ENCODE measurements at regions not wholly inside any gene's neighbourhood (a gene's known extent, or its start where the extent isn't known, plus 50 kb on each side); places are given as distances from the start of the nearest gene placed in this dataset.

GRCh38 chr13:111517641-111518010, 197.2 kb downstream of the TEX29 start:
- ATAC-seq (peak; percentile 35), DNase-seq (ENCODE audit: low spot score) (no peak)
- ChIA-PET CTCF (interaction anchor here (0.6 to 1.4 kb wide), 4 partner anchors 12 to 43 kb away, joined by 3 to 10 read pairs (median 4); no protein-coding TSS in a partner anchor), POLR2A (no interaction called here)
- no peaks in the 10 kb centered on the region for H3K27me3 Mint-ChIP-seq (ENCODE audit: low read depth)
- no peaks in the 10 kb centered on the region for H3K9me3 Mint-ChIP-seq
- H3K4me1 Mint-ChIP-seq = peaks cover 3% of the 10 kb centered on the region; the same call in 1 of the 2 replicates
- TF ChIP-seq, protein P1, sequence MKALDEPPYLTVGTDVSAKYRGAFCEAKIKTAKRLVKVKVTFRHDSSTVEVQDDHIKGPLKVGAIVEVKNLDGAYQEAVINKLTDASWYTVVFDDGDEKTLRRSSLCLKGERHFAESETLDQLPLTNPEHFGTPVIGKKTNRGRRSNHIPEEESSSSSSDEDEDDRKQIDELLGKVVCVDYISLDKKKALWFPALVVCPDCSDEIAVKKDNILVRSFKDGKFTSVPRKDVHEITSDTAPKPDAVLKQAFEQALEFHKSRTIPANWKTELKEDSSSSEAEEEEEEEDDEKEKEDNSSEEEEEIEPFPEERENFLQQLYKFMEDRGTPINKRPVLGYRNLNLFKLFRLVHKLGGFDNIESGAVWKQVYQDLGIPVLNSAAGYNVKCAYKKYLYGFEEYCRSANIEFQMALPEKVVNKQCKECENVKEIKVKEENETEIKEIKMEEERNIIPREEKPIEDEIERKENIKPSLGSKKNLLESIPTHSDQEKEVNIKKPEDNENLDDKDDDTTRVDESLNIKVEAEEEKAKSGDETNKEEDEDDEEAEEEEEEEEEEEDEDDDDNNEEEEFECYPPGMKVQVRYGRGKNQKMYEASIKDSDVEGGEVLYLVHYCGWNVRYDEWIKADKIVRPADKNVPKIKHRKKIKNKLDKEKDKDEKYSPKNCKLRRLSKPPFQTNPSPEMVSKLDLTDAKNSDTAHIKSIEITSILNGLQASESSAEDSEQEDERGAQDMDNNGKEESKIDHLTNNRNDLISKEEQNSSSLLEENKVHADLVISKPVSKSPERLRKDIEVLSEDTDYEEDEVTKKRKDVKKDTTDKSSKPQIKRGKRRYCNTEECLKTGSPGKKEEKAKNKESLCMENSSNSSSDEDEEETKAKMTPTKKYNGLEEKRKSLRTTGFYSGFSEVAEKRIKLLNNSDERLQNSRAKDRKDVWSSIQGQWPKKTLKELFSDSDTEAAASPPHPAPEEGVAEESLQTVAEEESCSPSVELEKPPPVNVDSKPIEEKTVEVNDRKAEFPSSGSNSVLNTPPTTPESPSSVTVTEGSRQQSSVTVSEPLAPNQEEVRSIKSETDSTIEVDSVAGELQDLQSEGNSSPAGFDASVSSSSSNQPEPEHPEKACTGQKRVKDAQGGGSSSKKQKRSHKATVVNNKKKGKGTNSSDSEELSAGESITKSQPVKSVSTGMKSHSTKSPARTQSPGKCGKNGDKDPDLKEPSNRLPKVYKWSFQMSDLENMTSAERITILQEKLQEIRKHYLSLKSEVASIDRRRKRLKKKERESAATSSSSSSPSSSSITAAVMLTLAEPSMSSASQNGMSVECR (CRISPR knock-in tag; IDR thresholded peaks at IDR 0.05; ENCODE audit: borderline replicate concordance) = no peak
- TF ChIP-seq GRHL2 (CRISPR knock-in tag; IDR thresholded peaks at IDR 0.05; ENCODE audit: insufficient replicate concordance, severe bottlenecking) (no peak), OVOL2 (CRISPR knock-in tag; IDR thresholded peaks at IDR 0.05; ENCODE audit: borderline replicate concordance) (no peak), ZNF425 (CRISPR knock-in tag; conservative IDR thresholded peaks at IDR 0.05) (no peak), HMGA2 (CRISPR knock-in tag; IDR thresholded peaks at IDR 0.05) (no peak), ZNF263 (CRISPR knock-in tag; IDR thresholded peaks at IDR 0.05; ENCODE audit: low read depth) (no peak), JAZF1 (CRISPR knock-in tag; IDR thresholded peaks at IDR 0.05) (no peak), FOXJ3 (CRISPR knock-in tag; IDR thresholded peaks at IDR 0.05; ENCODE audit: borderline replicate concordance) (no peak), ZBTB21 (CRISPR knock-in tag; IDR thresholded peaks at IDR 0.05; ENCODE audit: borderline replicate concordance) (no peak), ZNF512 (CRISPR knock-in tag; IDR thresholded peaks at IDR 0.05; ENCODE audit: borderline replicate concordance) (no peak), PRRX2 (CRISPR knock-in tag; IDR thresholded peaks at IDR 0.05) (no peak), ZNF219 (CRISPR knock-in tag; IDR thresholded peaks at IDR 0.05; ENCODE audit: borderline replicate concordance) (no peak), EMX1 (CRISPR knock-in tag; IDR thresholded peaks at IDR 0.05) (no peak), TCF7 (CRISPR knock-in tag; IDR thresholded peaks at IDR 0.05; ENCODE audit: low read depth) (no peak), HMGXB4 (CRISPR knock-in tag; IDR thresholded peaks at IDR 0.05) (no peak), RORB (CRISPR knock-in tag; IDR thresholded peaks at IDR 0.05) (no peak)
- TF ChIP-seq, protein P2, sequence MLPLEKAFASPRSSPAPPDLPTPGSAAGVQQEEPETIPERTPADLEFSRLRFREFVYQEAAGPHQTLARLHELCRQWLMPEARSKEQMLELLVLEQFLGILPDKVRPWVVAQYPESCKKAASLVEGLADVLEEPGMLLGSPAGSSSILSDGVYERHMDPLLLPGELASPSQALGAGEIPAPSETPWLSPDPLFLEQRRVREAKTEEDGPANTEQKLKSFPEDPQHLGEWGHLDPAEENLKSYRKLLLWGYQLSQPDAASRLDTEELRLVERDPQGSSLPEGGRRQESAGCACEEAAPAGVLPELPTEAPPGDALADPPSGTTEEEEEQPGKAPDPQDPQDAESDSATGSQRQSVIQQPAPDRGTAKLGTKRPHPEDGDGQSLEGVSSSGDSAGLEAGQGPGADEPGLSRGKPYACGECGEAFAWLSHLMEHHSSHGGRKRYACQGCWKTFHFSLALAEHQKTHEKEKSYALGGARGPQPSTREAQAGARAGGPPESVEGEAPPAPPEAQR (CRISPR knock-in tag; IDR thresholded peaks at IDR 0.05) = no peak
- TF ChIP-seq, protein P3, sequence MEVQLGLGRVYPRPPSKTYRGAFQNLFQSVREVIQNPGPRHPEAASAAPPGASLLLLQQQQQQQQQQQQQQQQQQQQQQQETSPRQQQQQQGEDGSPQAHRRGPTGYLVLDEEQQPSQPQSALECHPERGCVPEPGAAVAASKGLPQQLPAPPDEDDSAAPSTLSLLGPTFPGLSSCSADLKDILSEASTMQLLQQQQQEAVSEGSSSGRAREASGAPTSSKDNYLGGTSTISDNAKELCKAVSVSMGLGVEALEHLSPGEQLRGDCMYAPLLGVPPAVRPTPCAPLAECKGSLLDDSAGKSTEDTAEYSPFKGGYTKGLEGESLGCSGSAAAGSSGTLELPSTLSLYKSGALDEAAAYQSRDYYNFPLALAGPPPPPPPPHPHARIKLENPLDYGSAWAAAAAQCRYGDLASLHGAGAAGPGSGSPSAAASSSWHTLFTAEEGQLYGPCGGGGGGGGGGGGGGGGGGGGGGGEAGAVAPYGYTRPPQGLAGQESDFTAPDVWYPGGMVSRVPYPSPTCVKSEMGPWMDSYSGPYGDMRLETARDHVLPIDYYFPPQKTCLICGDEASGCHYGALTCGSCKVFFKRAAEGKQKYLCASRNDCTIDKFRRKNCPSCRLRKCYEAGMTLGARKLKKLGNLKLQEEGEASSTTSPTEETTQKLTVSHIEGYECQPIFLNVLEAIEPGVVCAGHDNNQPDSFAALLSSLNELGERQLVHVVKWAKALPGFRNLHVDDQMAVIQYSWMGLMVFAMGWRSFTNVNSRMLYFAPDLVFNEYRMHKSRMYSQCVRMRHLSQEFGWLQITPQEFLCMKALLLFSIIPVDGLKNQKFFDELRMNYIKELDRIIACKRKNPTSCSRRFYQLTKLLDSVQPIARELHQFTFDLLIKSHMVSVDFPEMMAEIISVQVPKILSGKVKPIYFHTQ (CRISPR knock-in tag; IDR thresholded peaks at IDR 0.05) = no peak
- no peak overlapping the region for H3K27ac Mint-ChIP-seq
- H3K4me3 Mint-ChIP-seq = no peak overlapping the region
- H3K36me3 Mint-ChIP-seq = no peaks in the 10 kb centered on the region

All from WTC11 (cell line).